ENCODE measurements at regions not wholly inside any gene's neighbourhood (a gene's known extent, or its start where the extent isn't known, plus 50 kb on each side); places are given as distances from the start of the nearest gene placed in this dataset.

DNA sequence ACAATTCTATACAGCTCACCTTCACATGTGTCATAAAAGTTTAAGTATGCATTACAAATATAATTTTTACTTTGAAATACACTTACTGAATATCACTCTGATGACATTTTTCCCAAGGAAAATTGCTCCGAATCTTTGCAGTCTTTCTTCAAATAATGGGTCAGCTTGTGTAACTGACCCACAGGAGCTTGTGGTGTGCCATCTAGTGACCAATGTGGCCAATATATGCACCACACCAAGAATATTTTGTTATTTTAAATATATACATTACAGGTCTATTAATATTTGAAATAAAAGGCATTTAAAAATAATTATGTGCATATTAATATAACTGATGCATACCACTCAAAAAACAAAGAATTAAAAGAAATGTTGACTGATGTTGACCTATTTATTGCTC, 271.4 kb downstream of the TBX15 start:
- no peak for DNase-seq

DNA sequence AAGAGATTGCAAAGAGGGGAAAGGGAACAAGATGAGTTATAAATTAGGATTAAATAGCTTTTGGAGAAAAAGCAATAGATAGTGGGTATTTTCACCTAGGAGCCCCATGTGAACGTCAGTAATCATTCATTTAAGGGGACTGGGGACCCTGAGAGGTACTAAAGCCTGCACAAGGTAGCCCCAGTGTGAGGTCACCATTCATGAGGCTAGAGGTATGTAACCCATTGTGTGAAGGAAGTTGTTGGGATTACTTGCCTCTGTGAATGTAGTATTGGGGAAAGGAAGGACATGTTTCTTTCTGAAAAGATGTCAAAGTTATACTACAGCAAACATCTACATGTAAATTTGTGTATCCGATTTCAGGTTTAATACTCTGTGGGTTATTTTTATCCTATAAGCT, 276.8 kb downstream of the TBX15 start:
- no peak for DNase-seq

GRCh38 chr1:118698911-118699310, 289.2 kb downstream of the TBX15 start:
- DNase-seq = no peak

DNA sequence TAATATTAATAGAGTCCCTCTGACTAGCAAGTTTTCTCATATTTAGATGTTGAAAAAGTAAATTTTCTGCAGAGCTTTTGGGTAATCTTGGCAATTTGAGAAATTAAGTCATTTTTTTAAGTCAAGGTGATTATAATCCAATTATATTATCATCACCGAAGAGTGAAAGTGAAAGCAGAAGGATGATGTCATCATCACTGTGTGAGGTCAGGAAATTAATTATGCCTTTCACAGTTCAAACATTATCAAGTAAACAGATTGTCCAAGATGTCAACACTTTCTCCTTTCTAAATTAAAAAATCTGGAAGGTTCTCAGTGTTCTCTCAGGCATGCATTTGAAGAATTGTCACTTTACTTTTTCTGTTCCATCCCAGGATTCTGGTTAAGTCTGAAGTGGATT, 296.0 kb downstream of the TBX15 start:
- no peak for DNase-seq

DNA sequence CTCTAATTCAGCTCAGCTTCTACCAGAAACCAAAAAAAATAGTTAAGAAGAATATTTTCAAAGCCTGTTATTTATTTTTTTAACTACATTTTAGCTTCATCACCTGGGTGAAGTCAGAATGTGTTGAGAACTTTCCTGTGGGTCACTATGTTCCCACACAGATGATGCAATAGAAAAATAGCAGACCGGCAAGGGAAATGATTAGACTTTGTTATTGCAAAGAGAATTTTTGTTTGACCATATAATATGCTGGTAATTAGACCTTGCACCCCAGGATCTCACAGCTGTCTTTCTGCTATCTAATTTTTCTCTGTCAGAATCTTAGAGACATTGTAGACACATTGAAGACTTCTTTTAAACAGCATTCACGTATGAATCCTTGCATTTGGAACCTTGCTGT, 299.3 kb downstream of the TBX15 start:
- DNase-seq = no peak

GRCh38 chr1:118661769-118662320, 326.3 kb downstream of the TBX15 start:
- DNase-seq = no peak

DNA sequence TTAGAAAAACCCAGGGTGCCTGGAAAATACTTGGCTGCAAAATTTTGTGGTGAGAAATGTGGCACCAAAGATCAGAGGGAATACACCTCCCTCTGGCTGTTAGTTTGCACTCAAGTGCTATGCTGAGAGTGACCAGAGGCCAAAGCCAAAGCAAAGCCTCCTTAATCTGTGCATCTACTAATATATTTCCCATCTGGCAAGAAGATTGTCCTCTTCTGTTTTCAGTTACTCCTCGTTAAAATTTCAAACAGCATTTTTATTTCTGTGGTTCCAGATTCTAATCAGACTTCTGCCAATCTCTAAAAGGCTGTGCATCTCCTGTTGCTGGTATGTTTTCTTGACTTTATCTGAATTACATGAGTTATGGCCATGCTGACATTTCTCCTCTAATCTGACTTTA, 327.4 kb downstream of the TBX15 start:
- no peak for DNase-seq

DNA sequence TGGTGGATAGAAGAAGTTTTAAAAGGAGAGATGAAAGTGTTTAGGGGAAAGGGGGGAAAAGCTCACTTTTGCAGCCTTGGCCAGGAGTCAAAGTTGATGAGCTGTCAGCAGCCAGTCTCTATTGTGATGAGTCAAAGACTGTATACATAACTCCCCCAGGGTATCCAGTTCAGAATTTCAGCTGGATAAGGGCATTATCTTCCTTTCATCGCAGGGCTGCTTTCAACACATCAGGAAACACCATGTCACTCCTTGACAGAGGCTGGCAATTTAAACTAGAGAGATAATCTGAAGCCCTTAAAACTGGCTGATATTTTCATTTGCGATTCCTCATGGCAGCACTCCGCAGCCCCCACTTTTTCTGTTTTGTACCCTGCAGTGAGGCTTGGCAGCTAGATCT, 328.5 kb downstream of the TBX15 start:
- DNase-seq = no peak

DNA sequence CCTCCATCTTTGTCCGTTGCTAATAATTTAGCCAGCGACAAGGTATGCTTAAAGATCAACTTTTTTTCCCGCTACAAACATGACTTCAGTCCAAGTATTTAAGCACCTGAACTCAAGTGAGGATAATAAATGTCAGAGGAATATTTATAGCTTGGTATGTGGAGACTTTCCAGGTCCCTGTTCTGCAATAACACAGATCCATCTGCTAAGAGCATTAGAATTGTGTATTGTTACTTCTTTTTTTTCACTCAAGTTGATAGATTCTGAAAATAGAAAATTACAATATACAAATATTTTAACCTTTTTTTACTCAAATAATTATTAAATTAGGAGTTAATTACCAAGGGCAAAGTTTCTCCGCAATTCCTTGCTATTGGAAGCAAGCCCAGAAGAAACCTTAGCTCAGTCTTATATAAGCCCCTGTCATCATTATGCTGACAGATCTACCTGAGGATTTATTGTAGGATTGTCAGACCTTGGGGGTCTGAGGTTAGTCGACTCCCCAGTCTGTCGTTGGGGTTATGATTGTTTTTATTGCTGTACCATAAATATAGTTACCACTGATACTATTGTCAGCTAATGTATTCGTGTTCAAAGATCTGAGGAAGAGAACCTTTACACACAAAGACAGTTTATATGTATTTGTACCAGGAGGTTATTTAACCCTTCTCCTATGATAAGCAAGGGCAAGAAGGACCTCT, 337.9 kb downstream of the TBX15 start:
- no peak for DNase-seq

DNA sequence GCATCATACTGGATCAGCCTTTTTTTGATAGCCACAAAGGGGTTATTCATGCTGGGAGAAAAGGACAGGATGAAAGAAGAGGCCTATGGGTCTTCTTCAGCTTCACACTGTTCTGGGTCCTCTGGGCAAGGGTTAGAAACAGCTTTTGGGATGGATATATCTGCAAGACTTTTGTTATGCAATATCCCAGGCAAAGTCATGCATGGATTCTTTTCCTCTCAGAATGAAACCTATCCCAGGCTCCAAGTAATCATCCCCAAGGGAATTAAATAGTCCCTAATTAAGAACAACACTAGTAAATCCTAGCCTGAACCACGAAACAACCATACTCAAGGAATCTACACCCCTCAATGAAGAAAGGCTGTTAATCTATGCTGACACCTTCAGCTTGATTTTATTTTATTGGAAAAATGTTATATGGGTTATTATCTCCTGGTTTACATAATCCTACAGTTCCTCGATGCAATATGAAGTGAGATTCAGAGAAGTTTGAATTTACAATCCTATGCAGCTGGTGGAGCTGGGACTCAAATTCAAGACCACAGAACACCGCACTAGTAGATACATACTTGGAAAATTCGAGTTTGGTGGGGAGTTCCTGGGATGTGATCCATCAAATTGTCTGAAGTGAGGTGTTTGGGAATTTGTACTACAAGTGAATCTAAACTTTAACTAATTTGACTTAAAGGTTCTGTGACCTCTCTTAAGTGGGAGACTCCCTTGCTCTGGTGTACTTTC, 338.6 kb downstream of the TBX15 start:
- no peak for DNase-seq

- no peak for DNase-seq
Measured at GRCh38 chr1:118636004-118636403, 352.1 kb downstream of the TBX15 start.

- DNase-seq = no peak
Measured at GRCh38 chr1:118627435-118627834, 360.7 kb downstream of the TBX15 start.

DNA sequence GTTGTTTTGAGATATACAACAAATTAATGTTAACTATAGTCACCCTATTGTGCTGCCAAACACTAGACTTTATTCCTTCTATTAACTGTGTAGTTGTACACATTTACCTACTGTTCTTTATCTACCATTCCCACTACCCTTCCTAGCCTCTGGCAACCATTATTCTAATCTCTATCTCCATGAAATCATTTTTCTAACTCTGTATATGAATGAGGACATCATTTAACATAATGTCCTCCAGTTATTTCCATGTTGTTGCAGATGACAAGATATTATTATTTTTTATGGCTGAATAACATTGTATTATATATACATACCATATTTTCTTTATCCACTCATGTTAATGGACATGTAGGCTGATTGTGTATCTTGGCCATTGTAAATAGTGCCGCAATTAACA, 366.3 kb downstream of the TBX15 start:
- DNase-seq = no peak

DNA sequence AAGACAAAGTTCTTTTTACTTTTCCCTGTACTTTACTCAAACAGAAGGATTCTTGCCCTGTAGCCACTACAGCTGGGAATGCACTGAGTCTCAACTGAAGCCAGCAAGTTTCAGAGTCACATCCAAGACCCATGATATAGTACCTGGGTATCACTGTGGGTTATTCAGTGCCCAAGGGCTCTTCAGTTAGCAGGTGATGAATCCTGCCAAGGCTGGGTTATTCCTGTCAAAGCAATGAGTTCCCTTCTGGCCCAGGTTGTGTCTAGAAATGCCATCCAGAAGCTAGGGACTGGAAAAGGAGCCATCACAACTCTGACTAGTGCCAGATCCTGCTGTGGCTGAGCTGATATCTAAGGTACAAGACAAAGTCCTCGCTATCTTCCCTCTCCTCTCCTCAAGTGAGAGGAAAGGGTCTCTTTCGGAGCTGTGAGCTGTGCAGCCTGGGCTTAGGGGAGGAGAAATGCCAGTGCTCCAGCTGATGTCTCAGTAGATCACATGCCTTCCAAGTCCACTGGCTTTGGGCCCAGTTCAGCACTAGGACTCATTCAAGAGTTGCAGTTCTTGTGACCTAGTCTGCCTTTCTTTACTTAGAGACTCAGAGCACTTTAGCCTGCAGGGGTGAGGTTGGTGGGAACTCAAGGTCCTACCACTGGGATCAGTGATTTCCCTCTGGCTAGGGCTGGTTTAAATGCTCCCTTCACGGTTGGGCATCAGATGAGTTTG, 369.4 kb downstream of the TBX15 start:
- no peak for DNase-seq

DNA sequence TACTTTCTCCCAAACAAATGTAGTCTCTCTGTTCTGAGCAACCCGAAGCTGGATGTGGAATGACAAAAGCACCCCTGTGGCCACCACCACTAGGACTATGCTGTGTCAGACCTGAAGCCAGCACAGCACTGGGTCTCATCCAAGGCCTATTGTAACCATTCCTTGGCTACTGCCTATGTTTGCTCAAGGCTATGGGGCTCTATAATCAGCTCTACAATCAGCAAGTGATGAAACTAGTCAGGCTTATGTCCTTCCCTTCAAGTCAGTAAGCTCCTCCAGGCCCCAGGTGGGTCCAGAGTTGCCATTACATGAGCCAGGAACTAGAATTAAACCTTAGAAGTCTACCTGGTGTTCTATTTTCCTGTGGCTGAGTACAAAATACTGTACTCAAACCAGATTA, 370.2 kb downstream of the TBX15 start:
- no peak for DNase-seq

DNA sequence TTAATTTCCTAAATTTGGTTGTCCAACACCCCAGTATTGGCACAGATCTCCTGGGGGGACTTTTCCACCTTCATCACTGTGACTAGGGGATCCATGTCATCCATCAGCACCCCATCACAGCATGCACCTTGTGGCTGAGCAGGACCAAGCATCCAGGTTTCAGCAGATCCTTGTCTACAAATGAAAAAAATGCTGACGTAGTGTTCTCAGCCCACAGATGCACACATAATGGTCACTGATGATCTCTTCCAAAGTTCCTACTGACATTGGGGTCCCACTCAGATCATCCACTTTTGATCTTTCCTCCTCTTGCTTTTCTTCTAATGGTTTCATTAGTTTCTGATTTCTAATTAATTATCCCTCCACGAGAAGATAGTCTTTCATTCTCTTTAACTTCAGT, 373.1 kb downstream of the TBX15 start:
- DNase-seq = no peak

- DNase-seq = no peak
Measured at GRCh38 chr1:118589238-118589846, 398.8 kb downstream of the TBX15 start.

DNA sequence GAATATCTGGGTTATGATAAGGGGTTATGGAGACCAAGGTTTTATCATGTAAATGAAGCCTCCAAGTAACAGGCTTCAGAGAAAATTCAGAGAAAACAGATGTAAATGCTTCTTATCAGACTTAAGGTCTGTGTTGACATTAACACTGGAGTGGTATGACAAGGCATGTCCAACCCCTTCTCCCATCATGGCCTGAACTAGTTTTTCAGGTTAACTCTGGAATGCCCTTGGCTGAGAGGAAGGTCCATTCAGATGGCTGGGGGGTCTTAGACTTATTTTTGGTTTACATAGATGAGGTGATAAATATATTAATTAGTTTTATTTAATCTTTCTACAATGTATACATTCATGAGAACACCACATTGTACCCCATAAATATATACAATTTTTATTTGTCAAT, 399.6 kb downstream of the TBX15 start:
- no peak for DNase-seq

GRCh38 chr1:118578276-118578675, 393.2 kb upstream of the SPAG17 start:
- no peak for DNase-seq

DNA sequence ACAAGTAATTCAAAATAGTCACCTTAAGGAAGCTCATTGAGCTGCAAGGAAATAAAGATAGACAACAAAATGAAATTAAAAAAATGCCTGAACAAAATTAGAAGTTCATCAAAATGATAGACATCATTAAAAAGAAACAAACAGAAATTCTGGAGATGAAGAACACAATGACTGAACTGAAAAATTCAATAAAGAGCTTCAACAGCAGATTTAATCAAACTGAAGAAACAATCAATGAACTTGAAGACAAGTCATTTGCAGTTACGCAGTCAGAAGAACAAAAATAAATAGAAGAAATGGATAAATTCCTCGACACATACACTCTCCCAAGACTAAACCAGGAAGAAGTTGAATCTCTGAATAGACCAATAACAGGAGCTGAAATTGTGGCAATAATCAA, 390.0 kb upstream of the SPAG17 start:
- no peak for DNase-seq

GRCh38 chr1:118564961-118565703, 380.1 kb upstream of the SPAG17 start:
- DNase-seq = no peak

Data from activated CD4-positive, alpha-beta T cell treated with anti-CD3 and anti-CD28 coated beads, Interleukin-2, Interleukin-6, amounts not matched to agents 100 ng/mL and 50 ng/mL, durations not matched to agents 16 hours and 8 hours (primary cell).